HG03439 (cell line): ENCODE measurements at regions not wholly inside any gene's neighbourhood (a gene's known extent, or its start where the extent isn't known, plus 50 kb on each side); places are given as distances from the start of the nearest gene placed in this dataset.
"Not testable (repeated sequence)": the region's sequence is repeated elsewhere in the genome, so short reads cannot be mapped to it uniquely, and the experiment has no call there.

Source experiments
- ATAC-seq: cut with Tn5 transposase; IDR thresholded peaks from one replicate; pipeline ENCODE4 v1.9.1; 2021; ENCODE audit warnings: mild to moderate bottlenecking, moderate library complexity; ENCODE audit not compliant: unreplicated experiment

DNA sequence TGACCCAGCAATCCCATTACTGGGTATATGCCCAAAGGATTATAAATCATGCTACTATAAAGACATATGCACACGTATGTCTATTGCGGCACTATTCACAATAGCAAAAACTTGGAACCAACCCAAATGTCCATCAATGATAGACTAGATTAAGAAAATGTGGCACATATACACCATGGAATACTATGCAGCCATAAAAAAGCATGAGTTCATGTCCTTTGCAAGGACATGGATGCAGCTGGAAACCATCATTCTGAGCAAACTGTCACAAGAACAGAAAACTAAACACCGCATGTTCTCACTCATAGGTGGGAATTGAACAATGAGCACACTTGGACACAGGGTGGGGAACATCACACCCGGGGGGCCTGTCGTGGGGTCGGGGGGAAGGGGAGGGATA, 80.1 kb upstream of the TMEM170B start:
- not testable (repeated sequence) for ATAC-seq

DNA sequence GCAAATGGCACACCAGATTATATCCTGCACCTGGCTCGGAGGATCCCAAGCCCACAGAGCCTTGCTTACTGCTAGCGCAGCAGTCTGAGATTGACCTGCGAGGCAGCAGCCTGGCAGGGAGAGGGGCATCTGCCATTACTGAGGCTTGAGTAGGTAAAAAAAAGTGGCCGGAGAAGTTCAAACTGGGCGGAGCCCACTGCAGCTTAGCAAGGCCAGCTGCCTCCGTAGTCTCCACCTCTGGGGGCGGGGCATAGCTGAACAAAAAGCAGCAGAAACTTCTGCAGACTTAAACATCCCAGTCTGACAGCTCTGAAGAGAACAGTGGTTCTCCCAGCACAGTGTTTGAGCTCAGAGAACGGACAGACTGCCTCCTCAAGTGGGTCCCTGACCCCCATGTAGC, 85.4 kb upstream of the TMEM170B start:
- not testable (repeated sequence) for ATAC-seq

- ATAC-seq, result no peak
Observed at GRCh38 chr6:11450037-11450436, 87.5 kb upstream of the TMEM170B start.

DNA sequence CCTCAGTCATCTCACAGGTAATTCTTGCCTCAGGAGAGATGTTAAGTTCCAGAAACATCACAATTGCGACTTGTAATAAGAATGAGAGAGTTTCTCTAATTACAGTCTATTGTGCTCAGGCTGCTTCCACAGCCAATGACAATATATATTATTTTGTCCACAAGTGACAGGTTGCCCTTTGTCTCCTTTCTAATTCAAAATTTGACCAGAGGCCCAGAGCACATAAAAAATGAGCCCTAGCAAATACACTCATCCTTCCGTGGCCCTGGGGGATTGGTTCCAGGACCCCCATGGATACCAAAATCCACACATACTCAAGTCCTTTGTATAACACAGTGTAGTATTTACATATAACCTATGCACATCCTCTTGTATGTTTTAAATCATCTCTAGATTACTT, 88.1 kb upstream of the TMEM170B start:
- no peak for ATAC-seq

DNA sequence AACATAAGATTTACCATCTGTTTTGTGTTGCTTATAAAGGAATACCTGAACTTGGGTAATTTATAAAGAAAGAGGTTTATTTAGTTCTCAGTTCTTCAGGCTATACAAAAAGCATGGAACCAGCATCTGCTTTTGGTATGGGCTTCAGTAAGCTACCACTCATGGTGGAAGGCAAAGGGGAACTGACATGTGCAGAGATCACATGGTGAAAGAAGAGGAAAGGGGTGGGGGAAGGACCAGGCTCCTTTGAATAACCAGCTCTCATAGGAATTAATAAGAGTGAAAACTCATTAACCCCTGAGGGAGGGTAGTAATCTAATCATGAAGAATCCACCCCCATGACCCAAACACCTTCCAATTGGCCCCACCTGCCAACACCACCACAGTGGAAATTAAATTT, 89.5 kb upstream of the TMEM170B start:
- ATAC-seq, result no peak

GRCh38 chr6:11447265-11447664, 90.3 kb upstream of the TMEM170B start:
- no peak for ATAC-seq

- ATAC-seq, result no peak
Observed at GRCh38 chr6:11445146-11445545, 92.4 kb upstream of the TMEM170B start.

- ATAC-seq, result not testable (repeated sequence)
Observed at GRCh38 chr6:11443125-11443524, 94.4 kb upstream of the TMEM170B start.

DNA sequence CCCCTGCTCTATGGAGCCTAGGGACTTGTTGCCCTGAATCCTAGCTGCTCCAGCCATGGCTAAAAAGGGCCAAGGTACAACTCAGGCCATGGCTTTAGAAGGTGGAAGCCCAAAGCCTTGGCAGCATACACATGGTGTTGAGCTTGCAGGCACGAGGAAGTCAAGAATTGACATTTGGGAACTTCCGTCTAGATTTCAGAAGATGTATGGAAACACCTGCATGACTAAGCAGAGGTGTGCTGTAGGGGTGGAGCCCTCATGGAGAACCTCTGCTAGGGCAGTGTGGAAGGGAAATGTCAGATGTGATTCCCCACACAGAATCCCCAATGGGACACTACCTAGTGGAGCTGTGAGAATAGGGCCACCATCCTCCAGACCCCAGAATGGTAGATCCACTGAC, 95.1 kb upstream of the TMEM170B start:
- ATAC-seq, result no peak

DNA sequence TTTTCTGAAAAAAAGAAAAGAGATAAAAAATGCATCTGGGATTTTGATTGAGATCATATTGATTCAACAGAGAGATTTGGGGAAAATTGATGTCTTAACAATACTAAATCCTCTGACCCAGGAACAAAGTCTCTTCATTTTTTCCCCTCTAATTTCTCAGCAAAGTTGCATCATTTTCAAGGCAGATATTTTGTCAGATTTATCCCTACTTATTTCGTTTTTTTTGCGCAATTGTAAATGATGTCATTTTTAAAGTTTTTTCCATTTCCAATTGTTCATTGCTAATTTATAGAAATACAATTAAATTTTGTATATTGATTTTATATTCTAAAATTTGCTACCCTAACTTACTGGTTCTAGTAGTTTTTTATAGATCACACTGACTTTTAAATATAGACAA, 97.7 kb upstream of the TMEM170B start:
- ATAC-seq, result no peak

- ATAC-seq, result no peak
Observed at GRCh38 chr6:11439017-11439420, 98.5 kb upstream of the TMEM170B start.

DNA sequence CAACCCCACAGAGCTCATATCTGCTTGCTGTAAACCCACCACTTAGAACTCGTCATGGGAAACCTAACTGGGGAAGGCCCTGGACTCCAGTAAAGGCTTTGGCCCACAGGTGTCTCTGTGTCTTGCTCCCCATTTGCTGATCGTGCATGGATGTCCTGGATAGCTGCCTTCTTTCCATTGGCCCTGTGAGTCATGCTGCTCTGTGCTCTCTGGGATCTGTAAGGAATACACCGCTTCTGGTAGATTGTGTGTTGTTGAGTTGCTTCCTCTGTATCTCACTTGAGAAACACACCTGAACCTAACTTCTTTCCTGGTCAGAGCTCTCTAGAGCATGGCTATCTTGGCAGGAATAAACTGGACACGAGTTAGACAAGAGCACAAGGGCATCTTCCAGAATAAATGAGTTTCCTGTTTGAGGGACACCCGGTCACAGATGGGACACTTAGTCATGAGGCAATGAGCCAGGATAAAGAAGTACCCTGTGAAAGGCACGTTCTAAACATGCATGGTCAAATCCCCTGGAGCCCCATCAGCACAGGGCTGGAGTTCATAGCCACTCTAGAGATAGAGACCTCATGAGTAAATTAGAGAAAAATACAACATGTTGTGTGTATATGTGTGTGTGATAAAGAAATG, 99.6 kb upstream of the TMEM170B start:
- no peak for ATAC-seq

GRCh38 chr6:11436508-11437096, 100.9 kb upstream of the TMEM170B start:
- ATAC-seq, result no peak

GRCh38 chr6:11434565-11435326, 102.8 kb upstream of the TMEM170B start:
- no peak for ATAC-seq

DNA sequence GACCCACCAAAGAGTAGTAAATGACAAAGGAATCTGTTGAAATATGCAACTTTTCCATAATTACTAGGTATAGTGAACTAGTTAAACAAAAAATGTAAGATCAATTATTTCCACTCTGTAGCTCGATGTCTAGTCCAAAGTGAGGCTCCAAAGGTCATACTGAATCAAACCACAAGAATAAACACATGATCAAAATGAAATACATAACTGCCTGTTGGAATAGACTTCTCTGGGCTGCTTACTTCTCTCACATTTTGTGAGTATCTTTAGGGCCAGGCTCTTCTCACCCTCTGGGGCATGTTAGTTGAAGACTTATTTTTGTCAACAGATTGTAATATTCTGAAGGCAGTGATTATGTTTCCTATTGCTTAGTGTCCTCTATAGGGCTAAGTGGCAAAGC, 103.7 kb upstream of the TMEM170B start:
- ATAC-seq, result no peak

GRCh38 chr6:11432713-11433450, 104.7 kb upstream of the TMEM170B start:
- no peak for ATAC-seq

DNA sequence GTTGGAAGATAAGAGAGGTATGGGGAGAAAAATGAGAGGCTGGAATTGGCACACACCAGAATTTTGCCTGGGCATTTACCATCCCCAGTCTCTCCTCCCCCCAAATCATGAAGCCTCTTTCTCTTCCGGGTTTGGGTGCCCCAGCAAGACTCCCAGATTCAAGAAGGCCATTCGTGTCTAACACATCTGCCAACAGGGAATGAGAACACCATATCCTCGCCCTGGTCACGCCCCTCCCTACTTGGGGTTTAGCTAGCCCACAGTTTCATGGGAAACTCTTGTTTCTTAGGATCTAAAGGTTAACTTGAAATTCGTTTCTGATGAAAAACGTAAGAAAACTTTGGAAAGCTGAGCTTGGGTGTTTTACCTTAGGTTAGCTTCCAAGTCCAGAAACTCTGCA, 105.5 kb upstream of the TMEM170B start:
- no peak for ATAC-seq

- ATAC-seq, result no peak
Observed at GRCh38 chr6:11431455-11431937, 106.1 kb upstream of the TMEM170B start.

DNA sequence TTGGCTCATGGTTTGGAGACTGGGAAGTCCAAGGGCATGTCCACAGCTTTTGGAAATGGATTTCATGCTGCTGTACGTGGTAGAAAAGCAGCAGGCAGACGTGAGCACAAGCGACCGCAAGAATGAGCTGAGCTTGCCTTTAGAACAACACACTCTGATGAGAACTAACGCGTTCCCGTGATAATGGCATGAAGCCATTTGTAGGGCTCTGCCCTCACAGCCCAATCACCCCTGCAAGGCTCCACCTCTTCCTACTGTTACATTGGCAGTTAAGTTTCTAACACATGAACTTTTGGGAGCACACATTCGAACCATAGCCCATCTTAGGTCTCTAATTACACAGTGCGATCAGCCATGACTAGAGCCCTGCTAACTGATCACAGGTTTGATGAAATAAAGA, 107.5 kb upstream of the TMEM170B start:
- no peak for ATAC-seq

DNA sequence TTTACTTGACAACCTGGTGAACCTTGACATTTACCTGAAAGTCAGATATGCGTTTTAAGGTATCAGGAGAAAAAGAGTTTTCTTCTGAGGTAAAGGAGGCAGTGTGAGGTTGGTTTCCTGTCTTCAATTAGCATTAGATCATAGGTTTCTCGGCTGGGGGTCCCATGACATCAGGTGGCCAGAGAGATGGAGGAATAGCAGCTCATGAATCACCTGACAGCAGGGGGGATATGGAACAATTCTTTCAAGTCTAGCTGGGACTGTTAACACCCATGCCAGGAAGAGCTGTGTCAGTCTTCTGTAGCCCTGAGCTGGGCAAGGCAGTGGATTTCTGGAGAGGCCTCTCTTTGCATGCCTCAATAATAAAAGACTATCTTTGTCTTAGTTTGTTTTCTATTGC, 108.0 kb upstream of the TMEM170B start:
- ATAC-seq, result no peak

GRCh38 chr6:11428895-11429294, 108.7 kb upstream of the TMEM170B start:
- ATAC-seq, result no peak
